HG03378 (cell line): ENCODE measurements at regions not wholly inside any gene's neighbourhood (a gene's known extent, or its start where the extent isn't known, plus 50 kb on each side); places are given as distances from the start of the nearest gene placed in this dataset.
"Not testable (repeated sequence)": the region's sequence is repeated elsewhere in the genome, so short reads cannot be mapped to it uniquely, and the experiment has no call there.

Experiments
- ATAC-seq: cut with Tn5 transposase; IDR thresholded peaks from one replicate; pipeline ENCODE4 v1.9.1; 2021; ENCODE audit warnings: mild to moderate bottlenecking, moderate library complexity; ENCODE audit not compliant: unreplicated experiment

DNA sequence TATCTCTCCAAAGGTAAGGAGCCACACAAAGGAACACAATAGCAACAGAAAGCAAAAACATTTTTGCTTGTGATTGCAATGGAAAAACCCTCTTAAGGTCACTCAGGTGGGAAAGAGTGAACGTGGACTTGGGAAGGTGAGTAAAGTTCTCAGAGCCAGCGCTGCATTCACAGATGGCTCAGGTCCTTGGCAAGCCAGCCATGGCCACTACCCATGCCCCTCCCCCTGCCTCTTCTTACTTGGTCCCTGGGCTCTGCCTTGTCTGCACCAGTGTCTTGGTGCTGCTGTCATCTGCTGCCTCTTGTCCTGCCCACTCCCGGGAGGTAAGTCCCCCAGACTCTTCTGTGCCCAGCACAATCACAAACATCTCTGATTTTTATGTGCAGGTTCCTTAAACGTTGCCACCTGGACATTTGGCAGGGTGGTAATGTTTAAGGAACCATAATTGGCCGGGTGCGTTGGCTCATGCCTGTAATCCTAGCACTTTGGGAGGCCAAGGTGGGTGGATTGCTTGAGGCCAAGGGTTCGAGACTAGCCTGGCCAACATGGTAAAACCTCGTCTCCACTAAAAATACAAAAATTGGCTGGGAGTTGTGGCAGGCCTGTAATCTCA, 74.6 kb downstream of the FEM1C start:
- ATAC-seq: no peak

DNA sequence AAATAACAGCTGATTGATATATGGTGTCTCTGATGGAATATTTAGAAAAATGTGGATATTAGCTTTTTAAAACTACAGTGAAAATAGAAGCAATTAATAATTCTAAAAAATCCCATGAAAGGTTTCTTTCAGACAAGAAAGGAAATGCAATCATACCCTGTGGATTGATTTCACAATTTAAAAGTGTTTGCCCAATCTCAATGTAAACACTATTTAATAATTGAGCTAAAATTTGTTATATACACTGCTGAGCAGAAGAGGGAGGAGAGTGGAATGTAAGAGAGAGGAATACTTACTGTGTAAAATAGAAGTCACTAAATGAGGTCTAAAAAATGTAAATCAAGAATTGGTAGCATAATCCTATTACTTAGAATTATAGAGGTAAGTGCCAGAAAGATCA, 76.9 kb downstream of the FEM1C start:
- ATAC-seq: no peak

DNA sequence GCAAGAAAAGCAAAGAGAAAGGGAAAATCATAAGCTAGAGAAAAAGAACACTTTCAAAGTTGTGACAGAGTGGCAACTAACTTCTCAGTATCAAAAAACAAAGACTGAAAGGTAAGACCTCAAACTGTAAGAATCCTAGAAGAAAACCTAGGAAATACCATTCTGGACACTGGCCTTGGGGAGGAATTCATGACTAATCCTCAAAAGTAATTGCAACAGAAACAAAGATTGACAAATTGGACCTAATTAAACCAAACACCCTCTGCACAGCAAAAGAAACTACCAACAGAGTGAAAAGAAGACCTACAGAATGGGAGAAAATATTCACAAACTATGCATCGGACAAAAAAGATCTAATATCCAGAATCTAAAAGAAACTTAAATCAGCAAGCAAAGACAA, 79.1 kb downstream of the FEM1C start:
- no peak for ATAC-seq

DNA sequence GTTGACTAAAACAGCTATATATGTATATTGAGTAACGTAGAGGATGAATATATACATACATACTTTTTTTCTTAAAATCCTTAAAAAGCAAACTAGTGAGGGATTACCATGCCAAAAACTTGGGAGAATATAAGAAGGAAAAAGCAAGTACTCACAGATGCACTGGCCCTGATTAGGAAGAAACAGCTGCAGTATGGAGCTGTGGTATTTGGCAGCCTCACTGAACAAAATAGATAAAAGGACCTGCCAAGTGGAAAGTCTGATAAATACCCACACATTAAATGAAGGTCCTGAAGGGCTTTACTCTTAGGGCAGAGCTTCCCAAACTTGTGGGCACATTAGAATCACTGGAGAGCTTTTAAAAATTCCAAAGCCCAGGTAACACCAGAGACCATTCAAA, 80.6 kb downstream of the FEM1C start:
- no peak for ATAC-seq

DNA sequence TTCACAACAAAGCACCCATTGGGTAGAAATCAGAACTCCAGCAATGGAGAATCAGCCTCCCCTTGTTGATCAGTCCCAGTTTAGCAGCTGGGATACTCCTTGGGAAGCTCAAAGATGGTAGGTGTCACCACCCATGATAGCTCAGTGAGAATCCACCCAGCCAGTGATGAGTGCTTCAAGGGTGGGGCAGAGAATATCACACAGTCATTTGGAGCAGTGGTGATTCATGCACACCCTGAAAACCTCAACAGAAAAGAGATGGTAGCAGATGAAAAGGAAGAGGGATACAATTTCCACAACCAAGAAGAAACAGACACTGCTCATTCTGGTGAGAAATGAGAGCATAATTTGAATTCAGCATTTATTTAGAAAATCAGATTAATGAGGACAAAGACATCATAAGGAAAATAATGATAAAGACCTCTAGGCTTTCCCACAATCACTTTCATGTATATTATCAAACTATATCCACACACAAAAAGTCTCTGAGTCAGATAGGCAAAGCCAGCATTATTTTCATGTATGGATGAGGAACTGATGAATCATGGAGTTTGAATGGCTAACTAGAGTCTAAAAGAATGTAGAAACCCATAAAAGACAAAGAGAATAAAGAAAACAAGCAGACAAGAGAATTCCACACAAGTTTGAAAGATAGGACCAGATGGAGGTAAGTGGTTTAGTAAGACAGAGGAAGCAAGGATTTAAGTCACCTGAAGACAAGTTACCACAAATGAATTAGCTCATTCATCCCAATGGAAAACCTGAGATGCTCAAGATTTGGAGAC, 82.9 kb downstream of the FEM1C start:
- peak; percentile 48 for ATAC-seq

GRCh38 chr5:115461093-115461492, 83.5 kb downstream of the FEM1C start:
- no peak for ATAC-seq

DNA sequence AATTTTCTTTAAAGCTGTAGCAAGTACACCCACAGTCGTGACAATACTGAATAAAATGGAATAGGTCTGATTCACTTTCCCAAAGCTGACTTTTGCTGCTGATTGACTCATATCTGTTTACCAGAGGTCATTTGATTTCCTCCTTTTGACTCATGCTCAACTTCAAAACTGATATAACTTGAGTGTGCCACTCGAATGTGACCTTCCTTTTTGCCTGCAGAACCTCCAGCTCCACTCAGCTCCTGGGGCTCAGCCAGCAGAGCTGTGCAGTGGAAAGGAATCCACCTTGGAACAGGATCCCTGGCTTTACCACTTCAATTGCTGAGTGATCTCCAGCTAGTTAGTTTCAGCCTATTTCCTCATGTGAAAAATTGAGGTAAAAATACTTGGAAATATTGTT, 84.1 kb downstream of the FEM1C start:
- ATAC-seq: peak; percentile 76

DNA sequence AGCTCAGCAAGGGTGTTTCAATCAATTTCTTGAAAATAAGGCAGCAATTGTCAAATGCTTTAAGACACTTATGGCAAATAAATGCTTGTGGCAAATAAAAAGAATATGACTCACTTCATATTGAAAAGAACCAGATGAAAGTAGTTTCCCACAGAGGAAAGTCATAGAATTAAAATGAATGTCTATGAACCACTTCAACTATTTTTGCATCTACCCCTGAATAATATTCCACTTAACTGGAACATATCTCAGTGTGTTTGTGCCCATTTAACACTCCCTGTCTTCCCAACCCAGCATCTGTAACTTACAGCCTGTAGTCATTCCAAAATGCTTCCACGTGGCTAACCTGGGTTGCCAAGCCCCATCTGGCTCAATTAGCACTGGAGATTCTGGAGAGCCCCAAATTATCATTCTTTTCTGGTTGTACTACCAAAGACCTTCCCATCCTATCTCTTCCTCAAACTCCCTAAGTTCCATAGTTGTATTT, 84.7 kb downstream of the FEM1C start:
- no peak for ATAC-seq

DNA sequence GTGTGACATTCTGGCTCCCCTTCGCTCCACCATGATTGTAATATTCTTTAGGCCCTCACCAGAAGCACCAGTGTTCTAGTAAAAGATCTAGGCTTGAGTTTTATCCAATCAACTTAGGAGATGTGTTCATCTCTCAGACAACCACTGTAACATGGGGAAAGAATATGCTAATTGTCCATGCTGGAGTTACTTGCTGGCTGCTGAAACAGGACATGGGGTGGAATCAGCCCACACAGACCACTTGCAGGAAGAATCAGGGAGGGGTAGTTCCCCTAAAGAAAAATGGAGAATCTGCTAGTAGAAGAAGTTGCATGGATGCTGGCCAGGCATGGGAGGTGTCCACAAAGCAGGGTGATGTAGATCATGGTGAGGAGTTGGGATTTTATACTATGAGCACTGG, 86.2 kb downstream of the FEM1C start:
- ATAC-seq: no peak

DNA sequence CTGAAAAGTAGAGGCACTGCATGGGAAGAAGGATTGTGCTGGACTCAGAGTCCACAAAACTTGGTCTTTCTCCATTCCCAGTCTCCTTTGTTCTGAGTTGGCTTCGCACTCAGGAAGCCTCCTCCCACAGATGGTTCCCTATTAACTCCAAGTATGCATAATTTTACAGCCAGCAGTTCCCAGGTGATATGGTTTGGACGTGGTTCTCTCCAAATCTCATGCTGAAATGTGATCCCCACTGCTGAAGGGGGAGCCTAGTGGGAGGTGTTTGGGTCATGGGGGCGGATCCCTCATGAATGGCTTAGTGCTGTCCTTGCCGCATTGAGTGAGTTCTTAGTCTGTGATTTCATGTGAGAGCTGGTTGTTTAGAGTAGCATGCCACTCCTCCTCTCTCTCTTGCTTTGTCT, 86.6 kb downstream of the FEM1C start:
- no peak for ATAC-seq

- ATAC-seq: no peak
Observed at GRCh38 chr5:115457571-115457970, 87.0 kb downstream of the FEM1C start.

GRCh38 chr5:115456539-115457040, 88.0 kb downstream of the FEM1C start:
- no peak for ATAC-seq

DNA sequence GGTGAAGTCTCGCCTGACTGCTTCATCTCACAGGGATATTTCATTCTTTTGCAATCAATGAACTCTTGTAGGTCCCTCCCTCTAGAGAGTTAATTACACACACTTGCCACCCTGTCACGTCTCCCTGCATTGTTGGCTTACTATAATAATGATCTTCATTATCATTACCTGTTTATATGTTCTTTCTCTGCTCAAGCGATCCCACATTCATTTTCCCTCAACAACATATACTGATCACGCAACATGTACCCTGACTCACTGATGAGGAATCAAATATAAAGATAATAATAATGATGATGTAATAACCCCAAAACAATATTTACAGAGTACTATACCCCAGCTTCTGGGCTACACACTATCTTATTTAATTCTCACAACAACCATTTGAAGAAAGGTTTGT, 88.5 kb downstream of the FEM1C start:
- ATAC-seq: no peak

- ATAC-seq: no peak
Observed at GRCh38 chr5:115455301-115455707, 89.3 kb downstream of the FEM1C start.

DNA sequence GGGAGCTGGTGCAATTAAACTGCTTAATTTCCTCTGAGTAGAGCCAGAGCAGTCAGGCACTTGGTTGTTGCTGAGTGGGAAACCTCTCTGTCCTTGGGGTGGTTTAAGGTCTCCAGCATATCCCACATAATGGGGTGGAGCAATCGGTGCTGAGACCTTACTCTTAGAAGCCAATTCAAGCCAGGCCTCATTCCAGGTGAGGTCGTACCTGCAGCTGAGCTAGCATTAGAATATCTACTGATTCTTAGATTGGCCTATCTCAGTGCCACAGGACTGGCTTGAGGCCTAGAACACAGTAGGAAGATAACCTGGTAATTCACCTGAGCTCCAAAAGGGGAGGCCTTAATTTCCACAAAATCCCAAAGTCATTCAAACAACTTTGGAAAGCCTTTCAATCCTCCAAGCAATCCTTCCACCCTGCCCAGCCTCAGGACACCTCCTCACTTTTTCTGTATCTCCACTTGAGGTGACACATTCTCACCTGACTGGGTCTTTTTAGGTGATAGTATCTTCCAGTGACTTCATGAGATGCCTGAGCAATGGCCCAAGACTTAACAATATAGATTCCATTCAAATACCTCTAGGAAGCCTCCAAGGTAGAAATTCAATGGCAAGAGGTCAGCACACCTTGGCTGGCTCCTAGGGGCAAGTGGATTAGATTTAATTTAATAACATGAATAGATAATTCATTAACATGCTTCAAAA, 91.0 kb downstream of the FEM1C start:
- ATAC-seq: no peak

- no peak for ATAC-seq
Observed at GRCh38 chr5:115452536-115453235, 91.9 kb downstream of the FEM1C start.

DNA sequence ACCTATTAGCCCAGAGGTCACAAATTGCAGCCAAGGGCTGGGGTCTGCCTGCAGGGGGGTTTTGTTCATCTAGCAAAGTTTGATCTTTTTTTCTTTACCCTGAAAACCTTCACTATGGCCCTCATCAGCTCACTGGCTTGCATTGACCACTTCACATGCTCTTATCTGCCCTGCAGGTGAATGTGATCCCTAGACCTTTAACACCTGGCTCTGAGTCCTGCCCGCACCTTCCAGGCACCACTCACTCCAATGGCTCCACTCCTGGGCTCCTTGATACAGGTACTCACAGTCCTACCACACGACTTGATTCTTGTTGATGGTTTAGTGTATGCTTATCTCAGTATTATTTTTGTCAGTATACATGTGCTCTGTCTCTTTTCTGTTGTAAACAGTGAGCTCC, 92.5 kb downstream of the FEM1C start:
- no peak for ATAC-seq

- no peak for ATAC-seq
Observed at GRCh38 chr5:115450741-115451140, 93.8 kb downstream of the FEM1C start.

DNA sequence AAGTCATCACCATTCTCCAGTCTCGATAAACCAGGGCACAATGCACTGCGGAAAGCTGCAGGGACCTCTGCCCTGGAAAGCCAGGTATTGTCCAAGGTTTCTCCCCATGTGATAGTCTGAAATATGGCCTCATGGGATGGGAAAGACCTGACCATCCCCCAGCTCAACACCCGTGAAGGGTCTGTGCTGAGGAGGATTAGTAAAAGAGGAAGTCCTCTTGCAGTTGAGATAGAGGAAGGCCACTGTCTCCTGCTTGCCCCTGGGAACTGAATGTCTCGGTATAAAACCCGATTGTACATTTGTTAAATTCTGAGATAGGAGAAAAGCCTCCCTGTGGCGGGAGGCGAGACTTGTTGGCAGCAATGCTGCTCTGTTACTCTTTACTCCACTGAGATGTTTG, 95.9 kb downstream of the FEM1C start:
- ATAC-seq: not testable (repeated sequence)

- ATAC-seq: no peak
Observed at GRCh38 chr5:115440782-115441451, 103.7 kb downstream of the FEM1C start.

GRCh38 chr5:115439639-115440038, 104.9 kb downstream of the FEM1C start:
- ATAC-seq: no peak
